GM18861 (cell line): ENCODE measurements at regions not wholly inside any gene's neighbourhood (a gene's known extent, or its start where the extent isn't known, plus 50 kb on each side); places are given as distances from the start of the nearest gene placed in this dataset.

Experiments
- ATAC-seq: cut with Tn5 transposase; IDR thresholded peaks from one replicate; pipeline ENCODE4 v1.9.1; 2021; ENCODE audit not compliant: unreplicated experiment

DNA sequence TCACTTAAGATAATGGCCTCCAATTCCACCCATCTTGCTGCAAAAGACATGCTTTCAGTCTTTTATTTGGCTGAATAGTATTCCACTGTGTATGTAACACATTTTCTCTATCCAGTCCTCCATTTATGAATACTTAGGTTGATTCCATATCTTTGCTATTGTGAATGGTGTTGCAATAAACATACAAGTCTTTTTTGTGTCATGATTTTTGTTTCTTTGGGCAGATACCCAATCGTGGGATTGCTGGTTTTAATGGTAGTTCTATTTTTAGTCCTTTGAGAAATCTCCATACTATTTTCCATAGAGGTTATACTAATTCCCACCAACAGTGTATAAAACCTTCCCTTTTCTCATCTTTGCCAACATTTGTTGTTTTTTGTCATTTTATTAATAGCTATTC is 180.9 kb downstream of the SMIM20 start:
- no peak for ATAC-seq

DNA sequence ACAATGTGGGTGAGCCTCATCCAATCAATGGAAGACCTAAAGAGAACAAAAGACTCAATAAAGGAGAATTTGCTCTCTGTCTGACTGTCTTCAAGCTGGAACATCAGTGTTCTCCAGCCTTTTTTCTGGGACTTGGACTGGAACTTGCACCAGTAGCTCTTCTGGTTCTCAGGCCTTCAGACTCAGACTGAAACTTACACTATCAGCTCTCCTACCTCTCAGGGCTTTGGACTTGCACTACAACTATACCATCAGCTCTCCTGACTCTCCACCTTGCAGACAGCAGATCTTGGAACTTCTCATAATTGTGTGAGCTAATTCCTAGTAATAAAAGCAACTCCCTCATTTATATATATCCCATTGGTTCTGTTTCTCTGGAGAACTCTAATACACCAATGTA is 185.9 kb downstream of the SMIM20 start:
- no peak for ATAC-seq

DNA sequence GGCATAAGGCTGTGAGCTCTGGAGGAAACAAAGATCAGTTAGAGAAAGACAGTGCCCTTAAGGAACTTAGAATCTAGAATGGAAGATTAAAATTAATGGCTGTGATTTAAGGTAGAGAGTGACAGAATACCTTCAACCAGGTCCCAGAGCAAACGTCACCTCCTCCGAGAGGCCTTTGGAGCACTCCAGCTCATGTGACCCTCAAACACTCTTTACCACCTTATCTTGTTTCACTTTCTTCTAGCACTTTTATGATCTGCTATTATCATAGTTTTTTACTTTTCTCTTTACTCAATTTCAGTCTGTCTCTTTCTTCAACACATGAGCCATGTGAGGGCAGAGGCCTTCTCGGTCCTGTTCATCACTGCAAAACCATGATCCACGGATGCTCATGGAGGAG is 187.0 kb downstream of the SMIM20 start:
- ATAC-seq = no peak

DNA sequence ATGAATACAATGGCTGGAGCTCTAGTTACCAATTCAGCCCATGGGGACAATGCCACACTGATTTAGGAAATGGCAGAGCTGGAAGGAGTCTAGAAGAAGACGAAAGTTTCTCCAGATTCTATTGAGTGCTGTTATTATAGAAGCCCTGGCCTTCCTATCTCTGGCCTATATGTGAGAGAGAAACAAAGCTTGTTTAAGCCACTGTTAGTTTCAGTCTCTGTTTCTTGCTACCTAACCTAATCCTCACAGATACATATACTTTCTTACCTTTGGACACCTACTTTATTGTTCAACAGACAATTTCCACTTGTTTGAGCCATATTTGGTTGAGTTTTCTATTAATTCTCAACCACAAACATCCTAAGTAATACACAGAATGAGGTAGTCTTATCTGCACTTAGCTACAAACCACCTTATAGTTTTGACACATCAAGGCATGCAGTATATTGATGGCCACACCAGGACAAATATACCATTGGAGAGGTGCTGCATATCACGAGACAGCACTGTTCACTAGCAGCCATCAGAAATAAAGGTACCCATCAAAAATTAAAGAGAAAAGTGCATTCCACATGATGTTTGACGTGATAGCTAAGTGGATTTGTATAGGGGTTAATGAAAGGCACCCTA is 190.2 kb downstream of the SMIM20 start:
- ATAC-seq = no peak

DNA sequence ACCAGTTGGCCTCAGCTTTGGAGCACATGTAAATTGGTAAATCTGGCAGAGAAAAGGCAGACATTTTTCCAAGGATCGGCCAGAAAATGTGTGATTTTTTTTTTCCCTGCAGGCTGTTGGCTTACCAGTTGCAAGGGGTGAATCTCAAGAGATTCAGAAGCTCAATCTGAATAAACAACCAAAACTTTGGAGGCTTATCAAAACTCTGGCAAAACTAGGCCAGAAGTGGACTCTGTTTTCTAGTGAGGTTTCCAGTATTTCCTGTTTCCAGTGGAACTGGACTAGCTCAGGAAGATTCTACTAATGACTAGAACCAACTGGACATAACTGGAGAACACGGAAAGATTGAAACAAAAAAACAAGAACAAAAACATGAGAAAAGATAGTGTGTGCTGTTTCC is 191.3 kb downstream of the SMIM20 start:
- no peak for ATAC-seq

DNA sequence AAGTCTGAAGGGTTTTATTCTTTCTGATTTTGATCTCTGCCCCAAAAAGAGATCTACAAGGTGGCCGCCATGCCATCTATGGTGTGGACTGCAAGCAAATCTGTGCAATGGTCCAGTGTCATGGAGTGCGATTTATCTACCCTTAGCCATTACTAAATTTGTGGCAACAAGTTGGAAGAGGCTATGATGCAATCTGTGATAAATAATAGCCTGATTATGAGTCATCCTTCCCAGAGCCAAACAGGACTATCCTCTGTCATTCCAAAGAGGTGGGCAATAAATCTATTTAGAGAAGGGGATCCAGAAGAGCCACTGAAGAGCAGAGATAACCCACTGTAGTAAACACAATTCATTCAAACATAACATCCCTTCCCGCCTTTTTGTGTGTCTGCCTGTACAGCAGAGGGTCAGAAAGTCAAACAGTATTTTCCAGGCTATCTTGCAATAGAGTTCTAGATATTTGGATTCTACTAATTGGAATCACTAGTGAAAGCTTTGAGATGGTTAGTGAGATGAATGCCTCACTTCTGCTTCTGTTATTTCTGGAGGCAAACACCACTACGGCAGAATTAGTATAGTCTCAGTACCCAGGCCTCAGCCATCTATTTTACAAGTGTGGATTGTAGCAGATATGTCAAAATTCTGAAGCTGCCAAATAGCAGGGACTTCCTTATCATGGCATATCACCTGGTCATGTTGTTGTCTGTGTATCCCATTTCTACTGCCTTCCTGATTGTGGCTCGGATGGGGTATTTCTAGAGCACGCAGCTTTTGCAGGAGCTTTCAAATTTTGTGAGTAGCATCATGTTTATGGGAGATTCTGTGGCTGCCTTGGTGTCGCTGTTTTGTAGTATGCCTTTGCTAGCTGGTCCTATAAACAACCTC is 192.0 kb downstream of the SMIM20 start:
- ATAC-seq = no peak

DNA sequence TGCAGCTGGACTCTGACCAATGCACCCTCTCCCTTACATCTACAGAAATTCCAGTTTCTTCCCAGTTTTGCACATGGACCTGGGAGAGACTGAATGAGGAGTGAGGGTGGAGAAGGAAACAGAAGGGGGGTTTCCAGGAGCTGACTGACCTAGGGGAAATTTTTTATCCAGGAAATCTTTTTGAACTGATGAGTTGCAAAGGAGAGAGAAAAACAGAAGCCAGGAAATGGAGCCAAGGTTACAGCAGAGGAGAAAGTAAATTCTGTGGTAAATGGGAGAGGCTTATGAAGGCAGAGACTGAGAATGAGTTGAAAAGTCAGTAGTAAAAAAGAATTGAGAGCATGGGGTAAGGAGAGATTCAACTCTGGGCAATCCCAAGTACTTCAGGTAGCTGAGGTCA is 192.8 kb downstream of the SMIM20 start:
- ATAC-seq = no peak

DNA sequence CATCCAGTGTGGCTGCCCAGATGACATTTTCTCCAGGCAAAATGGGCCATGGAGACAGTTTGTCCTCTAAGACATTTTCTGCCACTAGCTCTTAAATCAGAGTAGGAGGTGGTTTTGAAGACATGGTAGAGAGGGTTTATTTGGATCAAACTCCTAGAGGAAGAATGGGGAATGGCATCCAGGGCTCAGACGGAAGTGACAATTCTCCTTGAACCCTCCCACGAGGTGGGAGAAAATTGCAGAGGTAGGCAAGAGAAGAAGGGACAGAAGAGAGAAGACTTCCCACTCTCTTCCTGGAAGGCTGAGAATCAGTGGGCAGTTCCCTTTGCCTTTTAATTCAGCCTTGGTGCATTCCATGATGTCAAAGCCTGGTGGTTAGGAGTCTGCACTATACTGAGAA is 194.0 kb downstream of the SMIM20 start:
- ATAC-seq = no peak

DNA sequence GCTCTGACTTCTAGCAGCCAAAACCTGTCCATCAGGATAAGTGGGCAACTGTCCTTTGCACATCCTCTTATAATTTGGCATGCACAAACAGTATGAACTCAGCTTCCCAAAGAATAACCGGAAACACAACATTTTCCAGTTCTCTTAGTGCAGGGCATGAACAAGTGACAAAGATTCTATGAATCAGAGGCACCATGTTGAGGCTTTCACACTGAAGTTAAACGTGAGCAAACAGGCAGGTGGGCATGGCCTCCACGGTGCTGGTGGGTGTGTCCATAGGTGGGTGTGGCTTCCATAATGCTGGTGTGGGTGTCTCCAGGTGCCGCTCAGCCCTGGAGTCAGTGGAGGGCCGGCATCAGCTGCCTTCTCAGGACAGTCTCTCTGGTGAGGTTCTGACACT is 196.5 kb downstream of the SMIM20 start:
- ATAC-seq = no peak

DNA sequence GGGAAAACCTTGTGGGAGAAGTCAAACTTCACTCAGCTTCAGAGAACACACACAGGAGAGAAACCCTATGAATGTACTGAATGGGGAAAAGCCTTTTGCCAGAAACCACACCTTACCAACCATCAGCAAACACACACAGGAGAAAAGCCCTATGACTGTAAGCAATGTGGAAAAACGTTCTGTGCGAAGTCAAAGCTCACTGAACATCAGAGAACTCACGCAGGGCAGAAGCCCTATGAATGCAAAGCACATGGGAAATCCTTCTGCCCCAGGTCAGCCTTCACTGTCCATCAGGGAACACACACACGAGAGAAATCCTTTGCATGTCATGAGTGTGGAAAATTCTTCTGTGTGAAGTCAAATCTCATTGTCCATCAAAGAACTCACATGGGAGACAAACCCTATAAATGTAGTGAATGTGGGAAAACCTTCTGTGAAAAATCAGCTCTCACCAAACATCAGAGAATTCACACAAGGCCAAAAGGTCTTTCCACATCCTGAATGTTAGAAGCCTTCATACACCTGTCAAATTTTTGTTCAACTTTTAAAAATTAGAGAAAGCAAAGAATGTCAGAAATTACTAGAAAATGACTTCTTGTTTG is 199.4 kb downstream of the SMIM20 start:
- ATAC-seq = no peak

DNA sequence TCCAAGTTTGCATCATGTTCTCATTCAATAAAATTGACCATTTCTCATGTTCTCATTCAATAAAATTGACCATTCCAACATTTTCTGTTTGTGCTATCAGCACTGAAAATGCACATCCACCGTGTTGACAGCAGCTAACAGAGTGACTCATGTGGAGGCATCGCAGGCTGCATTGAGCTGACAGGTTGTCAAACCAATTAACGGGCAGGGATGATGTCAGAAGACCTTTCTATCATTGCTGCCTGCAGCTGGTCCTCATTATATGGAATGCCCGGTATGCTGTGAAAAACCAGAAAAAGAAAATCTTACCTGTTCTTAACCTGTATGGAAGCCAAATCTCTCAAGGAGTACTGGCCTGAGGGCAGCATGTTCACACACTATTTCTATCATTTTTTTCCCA is 202.0 kb downstream of the SMIM20 start:
- no peak for ATAC-seq

DNA sequence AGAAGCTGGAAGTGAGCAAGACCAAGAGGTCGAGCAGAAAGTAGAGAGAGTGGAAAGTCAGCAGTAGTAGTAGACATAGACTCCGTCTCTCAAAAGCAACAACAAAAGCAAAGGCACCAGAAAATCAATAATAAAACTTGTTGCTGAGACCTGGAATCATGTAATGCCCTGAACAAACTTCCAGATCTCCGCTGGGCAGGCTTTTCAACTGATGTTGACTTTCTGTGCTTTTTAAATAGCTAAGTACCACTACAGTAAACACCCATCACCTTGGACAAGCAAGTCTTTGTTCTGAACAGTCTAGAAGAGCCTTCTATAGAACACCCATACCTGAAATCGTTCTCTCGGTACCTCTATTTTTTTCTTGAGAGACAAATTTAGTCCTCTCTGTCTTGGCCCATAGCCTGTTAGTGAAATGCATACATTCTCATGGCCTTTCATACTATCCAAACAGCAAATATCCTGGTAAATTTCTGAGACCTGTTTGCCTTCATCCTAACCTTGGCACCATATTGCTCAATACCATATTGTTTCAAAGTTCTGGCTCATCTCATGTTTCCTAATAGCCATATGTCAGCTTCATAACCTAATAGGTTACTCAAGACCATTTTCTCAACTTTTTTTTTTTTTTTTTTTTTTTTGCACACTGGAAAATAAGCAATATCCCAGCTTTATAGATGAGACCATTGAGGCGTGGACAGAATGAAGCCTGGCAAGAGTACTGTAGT is 200.6 kb upstream of the RBPJ start:
- ATAC-seq = no peak

DNA sequence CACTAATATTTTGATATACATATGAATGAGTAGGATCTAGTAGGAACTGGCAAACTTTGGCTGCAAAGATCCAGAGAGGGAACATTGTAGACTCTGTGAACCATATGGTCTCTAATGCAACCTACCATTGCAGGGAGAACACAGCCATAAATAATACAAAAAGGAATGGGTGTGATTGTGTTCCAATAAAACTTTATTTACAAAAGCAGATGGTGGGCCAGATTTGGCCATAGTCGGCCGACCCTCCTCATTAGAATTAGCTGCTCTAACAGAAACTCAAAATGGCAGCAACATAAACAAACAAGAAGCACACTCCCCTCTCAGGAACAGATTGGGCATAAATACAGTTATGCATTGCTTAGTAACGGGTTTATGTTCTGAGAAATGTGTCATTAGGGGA is 198.1 kb upstream of the RBPJ start:
- ATAC-seq = no peak

DNA sequence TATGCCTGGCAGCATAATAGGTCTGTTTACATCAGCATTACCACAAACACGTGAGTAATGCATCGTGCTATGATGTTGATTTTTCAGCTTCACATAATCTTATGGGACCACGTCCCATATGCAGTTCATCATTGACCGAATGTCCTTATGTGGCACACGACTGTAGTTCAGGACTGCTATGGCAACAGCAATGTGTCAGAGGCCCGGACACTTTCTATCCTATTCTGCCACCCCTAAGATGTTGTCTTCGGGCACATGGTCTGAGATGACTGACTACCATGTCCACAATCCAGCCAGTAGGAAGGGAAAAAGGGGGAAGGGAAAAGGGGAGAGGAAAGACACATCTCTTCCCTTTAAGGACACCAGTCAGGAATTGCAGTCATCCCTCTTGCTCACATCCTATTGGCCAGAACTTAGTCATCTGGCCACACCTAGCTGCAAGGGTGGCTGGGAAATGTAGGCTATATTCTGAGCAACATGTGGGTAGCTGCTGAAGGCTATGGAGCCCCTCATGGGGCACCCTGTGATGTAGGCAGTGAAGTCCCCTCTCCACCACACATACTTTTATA is 196.0 kb upstream of the RBPJ start:
- ATAC-seq = no peak

DNA sequence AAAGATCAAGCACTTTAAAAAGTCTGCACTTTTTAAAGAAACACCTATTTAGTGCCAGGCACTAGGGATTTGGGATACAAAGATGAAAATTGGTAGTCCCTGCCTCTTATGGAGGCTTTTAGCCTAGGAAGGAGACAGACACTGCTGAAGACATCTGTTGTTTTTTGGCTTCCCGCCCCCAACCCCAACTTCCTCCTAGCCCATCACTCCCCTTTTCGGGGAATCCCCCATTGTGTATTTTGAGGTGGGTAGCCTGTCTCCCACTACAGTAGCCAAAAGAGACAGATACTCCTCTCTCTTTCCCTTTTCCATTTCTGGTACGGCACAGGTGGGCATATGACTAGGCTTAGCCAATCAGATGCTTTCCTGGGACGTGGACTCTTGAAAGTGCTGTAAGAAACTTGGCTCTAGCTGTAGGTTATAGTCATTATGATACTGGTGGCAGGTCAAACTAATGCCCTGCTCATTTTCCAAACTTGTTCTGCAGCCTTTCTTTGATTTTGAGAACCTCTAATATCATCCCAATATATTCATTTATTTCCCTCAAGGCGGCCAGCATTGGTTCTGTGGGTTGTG is 194.6 kb upstream of the RBPJ start:
- peak; percentile 60 for ATAC-seq

DNA sequence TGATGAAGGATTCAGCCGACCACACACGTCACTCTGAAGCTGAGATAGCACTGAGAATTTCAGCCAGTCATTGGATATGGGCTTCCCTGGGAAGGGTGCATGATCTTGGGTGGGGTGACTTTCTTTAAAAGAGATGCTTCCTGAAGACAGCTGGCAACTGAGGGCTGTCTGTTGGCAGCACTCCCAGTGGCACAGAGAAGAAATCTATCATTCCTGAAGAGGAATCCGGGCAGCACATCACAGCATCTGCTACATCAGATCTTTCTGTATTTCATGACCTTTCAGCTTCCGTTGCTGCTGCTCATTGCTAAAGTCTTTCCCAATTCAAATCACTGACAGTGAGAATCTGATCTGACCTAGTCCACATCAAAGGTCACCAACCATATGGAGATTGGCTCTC is 193.8 kb upstream of the RBPJ start:
- no peak for ATAC-seq

DNA sequence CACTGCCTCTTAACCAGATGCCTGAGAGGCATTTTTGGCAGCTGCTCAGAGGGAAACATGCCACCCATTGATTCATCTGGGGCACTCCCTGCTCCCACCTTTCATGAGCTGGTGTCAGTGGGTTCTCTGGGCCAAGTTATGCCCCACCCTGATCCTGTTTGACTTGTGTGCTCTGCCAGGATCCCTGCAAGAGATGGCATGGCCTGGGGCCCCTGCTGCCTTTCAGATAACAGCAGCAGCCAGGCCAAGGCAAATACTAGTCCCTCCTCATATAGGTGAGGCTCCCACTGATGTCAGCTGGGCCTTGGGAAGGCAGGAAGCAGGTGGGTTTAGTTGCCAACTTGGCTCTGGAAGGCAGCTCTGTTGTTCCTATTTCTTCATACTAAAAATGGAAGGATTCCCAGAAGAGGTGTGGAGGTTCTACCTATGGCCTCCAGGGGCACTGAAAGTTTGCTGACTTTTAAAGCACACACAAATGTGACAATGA is 192.9 kb upstream of the RBPJ start:
- no peak for ATAC-seq

DNA sequence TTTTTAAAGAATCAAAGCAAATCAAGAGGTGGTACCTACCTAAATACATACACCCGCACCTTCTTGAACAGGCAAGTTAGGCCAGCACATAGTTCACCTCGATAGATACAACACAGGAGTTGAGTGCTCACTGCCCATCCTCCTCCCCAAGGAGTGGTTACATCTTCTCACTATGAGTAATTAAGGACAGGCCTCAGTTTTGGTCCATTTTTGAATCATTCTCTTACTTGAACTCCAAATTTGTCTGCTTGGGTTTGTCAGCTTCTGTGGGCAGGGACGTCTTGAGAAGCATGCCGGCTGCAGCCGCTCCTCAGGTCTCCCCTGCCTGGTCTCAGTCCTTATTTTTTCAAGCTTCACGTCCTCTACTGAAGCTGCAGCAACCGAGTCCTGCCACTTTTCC is 190.6 kb upstream of the RBPJ start:
- peak; percentile 85 for ATAC-seq

DNA sequence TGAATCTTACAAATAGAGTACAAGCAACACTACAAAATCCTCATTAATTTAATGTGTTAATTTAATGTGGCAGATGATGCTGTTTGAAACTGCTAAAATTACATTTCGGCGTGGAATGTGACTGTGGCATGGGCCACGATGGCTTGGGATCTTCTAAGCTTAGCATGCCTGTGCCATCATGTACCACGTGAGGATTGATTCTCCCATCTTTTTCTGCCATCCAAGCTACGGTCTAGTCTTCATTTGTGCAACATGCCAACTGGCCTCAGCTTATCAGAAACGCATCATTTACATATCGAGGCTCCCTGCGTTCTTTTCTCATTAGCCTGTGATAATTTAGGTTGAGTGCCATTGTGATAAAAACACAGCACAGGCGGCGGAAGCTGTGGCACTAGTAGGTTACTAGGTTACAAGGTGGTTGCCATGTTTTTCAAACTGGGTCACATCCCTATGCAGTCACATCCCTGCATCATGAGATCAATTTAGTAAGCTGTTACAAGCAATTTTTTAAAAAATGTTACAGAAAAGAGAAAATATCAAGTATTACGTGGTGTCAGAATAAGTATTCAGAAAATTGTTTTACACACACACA is 189.9 kb upstream of the RBPJ start:
- no peak for ATAC-seq

DNA sequence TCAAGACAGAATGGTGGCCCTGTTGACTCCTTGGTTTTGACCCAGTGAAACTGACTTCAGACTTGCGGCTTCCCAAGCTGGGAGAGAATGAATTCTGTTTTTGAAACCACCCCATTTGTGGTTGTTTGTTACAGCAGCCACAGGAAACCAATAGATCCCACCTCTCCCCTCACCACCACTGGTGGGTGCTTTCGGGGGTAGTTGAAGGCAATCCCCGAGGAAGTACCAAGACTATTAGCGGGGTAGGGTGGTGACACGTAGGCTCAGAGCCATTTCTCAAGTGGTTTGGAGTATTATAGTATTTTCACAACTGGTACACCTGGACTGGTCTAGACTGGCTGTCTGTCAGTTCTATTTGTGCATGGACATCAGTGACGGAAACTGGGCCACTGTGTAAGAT is 189.1 kb upstream of the RBPJ start:
- no peak for ATAC-seq
